ENCODE measurements at regions not wholly inside any gene's neighbourhood (a gene's known extent, or its start where the extent isn't known, plus 50 kb on each side); places are given as distances from the start of the nearest gene placed in this dataset.

DNA sequence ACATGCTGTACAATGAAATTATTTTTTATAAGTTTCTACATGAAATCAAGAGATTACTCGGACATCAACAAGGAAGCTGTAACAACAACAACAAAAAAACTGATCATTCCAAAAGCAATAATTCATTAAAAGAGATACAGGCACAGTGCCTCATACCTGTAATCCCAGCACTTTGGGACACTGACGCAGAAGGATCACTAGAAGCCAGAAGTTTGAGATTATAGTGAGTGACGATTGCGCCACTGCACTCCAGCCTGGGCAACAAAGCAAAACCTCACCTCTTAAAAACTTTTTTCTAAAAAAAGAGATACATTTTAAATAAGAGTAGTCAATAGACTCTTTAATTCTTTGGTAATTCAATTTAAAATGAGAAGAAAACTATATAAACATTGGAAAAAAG is 364.3 kb downstream of the TNS1 start:
- DNase-seq (ENCODE audit: low read depth, low spot score) = no peak

DNA sequence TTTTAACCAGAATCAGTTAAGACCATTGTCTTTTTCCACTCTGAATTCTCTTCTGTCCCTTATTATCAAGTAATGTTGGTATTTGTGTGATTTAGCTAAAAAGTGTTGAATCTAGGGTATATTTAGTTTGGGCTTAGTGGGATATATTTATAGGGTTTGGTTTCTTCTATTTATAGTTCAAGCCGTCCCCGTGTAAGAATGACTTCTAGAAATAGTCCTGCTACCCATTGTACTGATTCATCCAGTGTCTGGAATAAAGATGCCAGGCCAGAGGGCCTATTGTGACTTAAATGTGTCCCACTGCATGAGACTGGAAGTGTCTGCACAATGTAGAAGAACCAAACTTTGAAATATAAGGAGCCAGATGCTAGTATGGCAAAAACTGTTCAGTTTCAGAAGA is 364.8 kb downstream of the TNS1 start:
- H3K4me3 ChIP-seq (ENCODE audit: low read length) = no peak overlapping the region
- no peak for DNase-seq (ENCODE audit: low read depth, low spot score)

More for the DNA sequence above, 364.3 kb downstream of the TNS1 start:
- H3K4me3 ChIP-seq (ENCODE audit: low read length) = no peak overlapping the region

DNA sequence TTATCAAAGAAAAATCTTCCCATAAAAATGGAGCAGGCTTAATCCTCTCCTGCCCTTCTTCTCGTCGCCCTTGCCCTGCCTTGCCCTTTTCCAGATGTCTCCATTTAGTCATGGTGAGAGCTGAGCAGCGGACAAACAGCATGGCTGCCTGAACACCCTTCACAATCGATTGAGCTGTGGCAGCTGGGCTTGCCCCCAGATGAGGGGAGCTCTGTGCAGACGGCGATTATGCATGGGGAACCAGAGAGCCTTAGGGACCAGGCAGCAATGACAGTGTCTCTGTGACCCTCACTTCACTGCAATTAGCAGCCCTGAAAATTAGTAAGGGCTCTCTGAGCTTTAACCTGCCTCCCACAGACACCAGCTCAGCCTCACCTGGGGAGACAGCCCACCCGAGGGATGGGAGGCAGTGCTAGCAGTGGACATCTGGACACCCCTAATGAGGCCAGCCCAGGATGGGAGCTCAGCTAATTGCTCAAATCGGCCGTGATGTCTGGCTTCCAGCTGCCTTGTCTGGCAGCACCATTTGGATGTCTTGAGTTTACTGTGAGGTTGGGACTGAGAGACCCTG is 365.7 kb downstream of the TNS1 start:
- no peak overlapping the region for H3K4me3 ChIP-seq (ENCODE audit: low read length)

DNA sequence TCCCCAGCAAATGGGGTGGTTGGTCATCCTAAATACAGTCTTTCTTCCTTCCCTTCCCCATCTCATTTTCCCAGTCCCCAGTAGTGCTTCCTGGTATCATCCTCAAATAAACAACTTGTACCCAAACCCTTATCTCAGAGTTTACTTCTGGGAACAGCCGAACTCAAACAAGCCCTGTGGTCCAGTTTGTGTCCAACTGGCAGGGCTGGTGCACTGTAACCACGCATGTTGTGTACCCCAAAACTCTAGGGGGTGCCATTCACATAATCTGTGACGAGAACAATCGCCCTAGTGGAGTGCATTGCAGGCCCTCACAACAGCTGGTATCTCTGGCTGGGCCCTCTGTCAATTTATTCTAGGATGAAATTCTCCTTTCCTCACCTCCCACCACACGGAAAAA is 366.2 kb downstream of the TNS1 start:
- no peak overlapping the region for H3K4me3 ChIP-seq (ENCODE audit: low read length)
- no peak for DNase-seq (ENCODE audit: low read depth, low spot score)

More for the DNA sequence above, 365.7 kb downstream of the TNS1 start:
- DNase-seq (ENCODE audit: low read depth, low spot score) = no peak

DNA sequence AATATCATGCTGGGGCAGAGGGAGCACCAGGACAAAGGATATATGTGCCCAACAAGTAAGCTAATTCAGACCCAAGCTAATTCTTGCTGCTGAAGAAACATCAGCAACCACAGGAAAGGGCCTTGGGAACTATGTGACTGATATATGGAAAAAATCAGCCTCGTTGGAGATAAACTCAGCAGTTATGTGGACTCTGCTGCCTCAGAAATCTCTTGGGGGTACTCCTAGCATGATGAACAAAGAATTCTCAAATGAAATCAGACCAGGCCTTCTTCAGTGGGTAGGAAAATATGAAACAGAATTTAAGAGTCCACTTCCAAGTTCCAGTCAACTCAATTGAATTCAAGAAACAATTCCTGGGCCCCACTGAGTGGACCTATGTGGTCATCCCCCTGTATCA is 367.9 kb downstream of the TNS1 start:
- DNase-seq (ENCODE audit: low read depth, low spot score) = no peak
- no peak overlapping the region for H3K4me3 ChIP-seq (ENCODE audit: low read length)

DNA sequence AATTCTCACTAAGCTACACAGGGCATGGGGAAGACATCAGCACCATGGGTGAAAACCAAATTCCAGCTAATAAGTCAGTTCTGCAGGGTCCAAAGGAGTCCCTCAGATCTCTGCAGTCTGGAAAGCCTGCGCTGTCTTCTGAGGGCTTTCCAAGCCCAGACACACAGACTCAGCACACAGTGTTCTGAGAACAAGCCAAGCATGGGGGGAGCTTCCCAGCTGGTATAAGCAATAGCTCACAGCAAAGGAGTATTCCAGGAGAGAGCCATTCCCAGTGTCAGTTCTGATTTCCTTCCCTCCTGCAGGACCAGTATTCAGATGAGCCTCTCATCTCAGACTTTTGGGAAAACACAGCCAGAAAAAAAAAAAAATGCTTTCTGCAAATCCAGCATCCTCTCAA is 370.8 kb downstream of the TNS1 start:
- no peak for DNase-seq (ENCODE audit: low read depth, low spot score)
- no peak overlapping the region for H3K4me3 ChIP-seq (ENCODE audit: low read length)

DNA sequence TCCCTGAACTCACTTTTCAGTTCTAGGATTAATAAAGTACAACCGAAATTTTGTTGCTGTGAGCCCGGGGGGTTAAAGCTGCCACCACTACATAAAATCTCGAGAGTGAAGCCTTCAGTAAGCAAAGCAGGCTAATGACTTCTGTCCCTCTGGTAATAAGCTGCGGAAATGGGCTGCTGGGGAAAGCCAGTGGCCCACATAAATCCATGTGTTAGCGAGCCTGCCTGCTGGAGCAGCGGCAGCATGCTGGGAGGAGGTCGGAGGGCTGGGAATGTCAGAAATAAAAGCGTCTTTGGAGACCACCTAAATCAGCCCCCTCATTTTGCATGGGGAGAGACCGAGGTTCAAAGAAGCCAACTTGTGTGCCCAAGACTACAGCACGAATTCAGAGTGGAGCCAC is 371.7 kb downstream of the TNS1 start:
- no peak overlapping the region for H3K4me3 ChIP-seq (ENCODE audit: low read length)

DNA sequence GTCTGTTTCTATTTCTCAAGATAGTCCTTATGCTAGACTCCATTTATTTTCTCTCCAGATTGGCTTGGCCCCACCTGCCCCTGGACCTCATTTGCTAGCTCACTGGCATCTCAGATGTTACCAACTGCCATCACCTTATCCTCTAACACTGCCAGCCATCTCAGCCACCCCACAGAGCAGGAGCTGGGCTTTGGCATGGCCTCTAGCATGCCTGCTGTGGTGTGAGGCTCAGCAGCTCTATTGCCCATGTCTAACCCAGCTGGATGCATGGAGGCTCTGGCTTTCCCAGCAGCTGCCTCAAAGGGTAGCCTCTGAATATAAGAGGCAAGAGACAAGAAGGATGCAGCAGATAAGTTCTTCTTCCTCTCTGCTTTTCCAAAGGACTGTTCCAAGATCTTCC is 373.4 kb downstream of the TNS1 start:
- no peak overlapping the region for H3K4me3 ChIP-seq (ENCODE audit: low read length)
- DNase-seq (ENCODE audit: low read depth, low spot score) = no peak

More for the DNA sequence above, 371.7 kb downstream of the TNS1 start:
- no peak for DNase-seq (ENCODE audit: low read depth, low spot score)

DNA sequence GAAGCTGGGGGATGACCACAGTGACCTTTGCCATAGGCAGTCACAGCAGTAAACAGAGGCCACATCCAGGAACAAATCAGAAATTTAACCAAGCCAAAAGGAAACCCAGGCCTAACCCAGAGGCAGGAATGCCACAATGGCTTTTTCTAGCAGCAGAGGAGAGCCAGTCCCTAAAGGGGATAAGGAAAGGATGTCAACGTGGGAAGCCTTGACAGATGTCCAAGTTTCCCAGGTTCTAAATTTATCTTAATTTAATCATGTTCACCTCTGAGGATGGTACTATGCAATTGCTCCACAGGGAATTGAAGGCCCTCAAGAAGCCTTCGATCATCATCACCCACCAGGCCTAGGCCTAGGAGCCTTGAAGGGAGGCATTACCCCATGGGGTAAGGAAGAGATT is 374.7 kb downstream of the TNS1 start:
- no peak overlapping the region for H3K4me3 ChIP-seq (ENCODE audit: low read length)
- no peak for DNase-seq (ENCODE audit: low read depth, low spot score)

DNA sequence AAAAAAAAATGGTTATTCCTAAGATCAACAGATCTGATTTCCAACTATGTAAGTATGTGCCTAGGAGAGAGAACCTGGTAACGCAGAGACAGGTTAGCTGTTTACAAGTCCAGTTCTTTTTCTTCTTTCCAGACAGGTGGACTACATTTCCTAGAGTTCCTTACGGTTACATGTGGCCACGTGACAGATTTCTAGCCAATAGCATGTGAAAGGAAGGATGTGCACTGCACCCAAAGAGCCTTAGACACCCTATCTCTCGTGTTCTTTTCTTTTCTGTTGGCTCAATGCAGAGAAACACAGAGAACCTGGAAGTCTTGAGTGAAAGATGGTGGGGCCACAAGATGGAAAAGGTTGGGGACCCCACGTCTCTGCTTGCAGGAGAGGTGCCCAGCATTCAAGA is 375.9 kb downstream of the TNS1 start:
- DNase-seq (ENCODE audit: low read depth, low spot score) = no peak
- no peak overlapping the region for H3K4me3 ChIP-seq (ENCODE audit: low read length)

DNA sequence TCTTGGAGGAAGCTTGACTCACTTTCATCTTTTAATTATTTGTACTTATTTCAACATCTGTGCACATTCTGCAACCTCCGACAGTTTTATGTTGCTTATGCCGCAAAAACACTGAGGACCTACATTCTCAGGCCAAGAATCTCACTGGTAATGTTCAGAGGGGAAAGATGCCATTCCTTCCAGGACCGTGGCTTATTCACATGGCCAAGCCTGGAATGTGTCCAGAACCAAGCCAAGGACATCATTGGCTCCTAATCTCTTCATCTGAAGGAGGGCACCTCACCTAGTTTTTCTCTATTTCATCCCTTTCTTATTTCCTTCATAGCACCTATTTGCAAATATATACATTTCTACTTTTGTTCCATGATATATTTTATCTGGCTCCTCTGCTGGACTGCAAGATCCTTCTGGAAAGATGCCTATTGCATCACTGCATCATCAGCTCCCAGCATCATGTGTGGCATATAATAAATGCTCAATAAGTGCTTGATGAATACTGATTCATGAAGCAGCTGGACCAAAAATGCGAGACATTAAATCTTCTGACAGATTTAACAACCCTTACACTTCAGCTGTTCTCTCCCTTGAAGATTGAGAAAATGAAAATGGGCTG is 377.1 kb downstream of the TNS1 start:
- no peak for DNase-seq (ENCODE audit: low read depth, low spot score)
- H3K4me3 ChIP-seq (ENCODE audit: low read length) = no peak overlapping the region

DNA sequence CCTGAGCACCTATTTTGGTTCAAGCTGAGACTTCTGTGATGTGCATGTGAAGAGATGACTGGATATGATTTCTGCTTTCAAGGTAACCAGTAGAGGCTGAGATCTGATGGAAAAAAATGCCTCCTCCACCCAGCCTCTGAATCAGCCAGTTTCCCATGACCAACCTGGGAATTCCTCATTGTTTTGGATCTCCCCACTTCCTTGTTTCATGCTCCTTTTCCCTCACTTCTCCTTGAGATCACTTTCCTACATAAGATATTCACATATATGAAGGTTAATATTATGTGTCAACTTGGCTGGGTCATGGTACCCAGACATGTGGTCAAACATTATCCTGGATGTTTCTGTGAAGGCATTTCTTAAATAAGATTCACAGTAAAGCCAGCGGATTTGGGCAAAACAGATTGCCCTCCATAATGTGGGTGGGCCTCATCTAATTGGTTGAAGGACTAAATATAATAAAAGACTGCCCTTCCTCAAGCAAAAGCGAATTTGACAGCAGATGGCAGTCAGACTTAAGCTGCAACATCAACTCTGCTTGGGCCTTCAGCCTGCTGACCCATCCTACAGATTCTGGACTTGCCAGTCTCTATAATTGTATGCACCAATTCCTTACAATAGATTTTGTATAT is 379.4 kb downstream of the TNS1 start:
- DNase-seq (ENCODE audit: low read depth, low spot score) = no peak
- H3K4me3 ChIP-seq (ENCODE audit: low read length) = no peak overlapping the region

DNA sequence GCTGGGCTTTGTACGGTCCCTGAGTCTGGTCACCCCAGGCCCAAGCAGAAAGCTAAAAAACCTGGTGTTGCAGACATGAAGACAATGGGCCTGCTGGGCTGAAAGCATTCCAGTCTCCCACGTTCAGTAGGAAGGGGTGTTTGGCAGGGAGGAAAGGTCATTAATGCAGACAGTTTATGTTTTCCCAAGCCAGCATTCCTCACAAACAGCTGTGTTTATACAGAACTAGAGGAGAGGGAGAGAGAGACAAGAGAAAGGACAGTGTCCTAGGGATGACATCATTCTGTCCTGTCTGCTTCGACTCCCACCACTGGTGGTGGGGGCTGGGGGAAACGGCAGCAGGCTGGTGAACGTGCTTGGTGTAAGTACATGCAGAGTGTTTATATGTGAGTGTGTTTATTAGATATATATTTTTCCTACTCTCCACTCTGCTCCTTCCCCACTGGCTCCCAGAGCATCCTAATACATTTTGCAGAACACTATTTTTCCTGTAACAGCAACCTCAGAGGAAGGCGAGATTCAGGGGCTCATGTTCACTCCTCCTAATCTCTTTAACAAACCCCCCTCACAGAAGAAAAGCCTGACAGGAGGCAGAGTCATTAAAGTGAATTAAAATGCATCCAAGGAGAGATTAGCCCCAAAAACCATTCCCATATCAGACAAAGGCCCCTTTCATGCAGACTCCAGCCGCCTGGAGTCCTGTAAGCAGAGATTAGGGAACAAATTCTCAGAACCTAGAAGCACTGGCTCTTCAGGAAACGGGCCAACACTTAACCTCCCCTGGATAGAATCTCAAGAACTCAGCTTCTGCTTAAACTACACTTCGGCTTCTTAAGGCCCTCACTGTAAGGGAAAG is 380.4 kb downstream of the TNS1 start:
- DNase-seq (ENCODE audit: low read depth, low spot score) = no peak
- no peak overlapping the region for H3K4me3 ChIP-seq (ENCODE audit: low read length)

DNA sequence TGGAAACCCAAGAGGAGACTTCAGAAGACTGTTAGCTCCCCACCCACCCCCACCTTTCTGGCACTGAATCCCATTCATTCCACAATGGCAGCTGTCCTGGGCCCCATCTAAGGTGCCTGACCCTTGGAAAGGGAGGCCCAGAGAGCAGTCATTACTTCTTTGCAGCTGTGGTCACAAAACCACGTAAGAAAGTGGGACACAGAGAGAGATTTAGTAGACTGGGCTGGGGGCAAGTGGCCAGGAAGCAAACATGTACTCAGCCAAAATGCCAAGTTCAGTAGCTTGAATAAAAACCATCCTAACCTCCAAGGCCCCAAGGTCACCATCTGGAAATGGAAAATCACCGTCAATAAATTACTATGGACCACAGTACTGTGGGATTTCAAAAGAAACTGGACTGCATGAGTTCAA is 381.4 kb downstream of the TNS1 start:
- no peak for DNase-seq (ENCODE audit: low read depth, low spot score)
- no peak overlapping the region for H3K4me3 ChIP-seq (ENCODE audit: low read length)

DNA sequence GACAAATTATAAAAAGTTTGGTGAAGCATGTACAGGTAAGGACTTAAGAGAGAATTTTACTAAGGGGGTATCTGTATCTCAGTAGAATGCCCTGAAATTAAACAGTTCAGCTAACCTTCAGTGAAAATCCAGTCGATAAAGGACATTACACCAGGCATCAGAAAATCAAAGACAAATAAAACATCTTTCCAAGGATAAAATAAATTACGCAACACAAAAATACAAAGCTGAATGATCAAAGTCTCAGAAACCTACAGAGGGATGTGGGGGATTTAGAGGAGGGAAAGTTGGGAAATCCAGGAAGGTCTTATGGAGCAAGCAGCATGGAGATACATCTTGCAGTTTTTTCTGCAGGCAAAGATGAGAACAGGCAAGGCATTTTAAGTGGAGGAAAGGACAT is 384.1 kb downstream of the TNS1 start:
- no peak for DNase-seq (ENCODE audit: low read depth, low spot score)
- no peak overlapping the region for H3K4me3 ChIP-seq (ENCODE audit: low read length)

DNA sequence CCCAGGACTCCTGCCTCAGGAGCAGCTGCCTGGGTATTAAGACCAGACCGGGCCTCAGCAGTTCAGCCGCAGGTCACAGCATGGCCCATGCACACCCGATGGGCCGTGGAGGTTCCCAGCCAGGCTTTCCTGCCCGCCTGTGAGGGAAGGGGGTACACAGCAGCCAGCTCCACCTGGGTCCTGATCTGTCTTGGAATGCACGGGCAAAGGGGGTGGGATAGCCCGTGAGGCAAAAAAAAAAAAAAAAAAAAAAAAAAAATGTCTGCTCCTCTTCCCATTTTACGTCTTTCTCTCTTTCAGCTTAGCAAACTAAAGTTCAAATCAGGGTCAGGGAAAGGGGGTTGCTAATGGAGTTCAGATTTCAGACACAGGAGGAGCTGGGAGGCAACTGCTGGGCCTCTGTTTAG is 385.2 kb downstream of the TNS1 start:
- H3K4me3 ChIP-seq (ENCODE audit: low read length) = no peak overlapping the region
- DNase-seq (ENCODE audit: low read depth, low spot score) = no peak

DNA sequence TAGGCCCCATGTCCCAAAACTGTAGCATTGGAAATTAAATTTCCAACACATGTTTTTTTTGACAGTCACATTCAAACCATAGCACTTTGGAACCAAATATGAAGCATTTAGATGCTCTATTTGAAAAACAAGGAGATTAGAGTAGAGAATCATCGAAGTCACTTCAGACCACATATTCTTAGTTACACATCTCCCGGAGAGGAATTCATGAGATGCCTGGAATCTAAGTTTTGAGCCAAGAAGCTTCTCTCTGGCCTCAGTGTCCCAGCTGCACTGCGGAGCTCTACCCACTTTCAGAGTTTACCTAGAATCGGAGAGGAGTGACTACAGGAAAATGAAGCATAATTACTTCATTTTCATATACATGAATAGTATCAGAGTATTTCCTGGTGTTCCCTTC is 385.9 kb downstream of the TNS1 start:
- H3K4me3 ChIP-seq (ENCODE audit: low read length) = no peak overlapping the region
- no peak for DNase-seq (ENCODE audit: low read depth, low spot score)

DNA sequence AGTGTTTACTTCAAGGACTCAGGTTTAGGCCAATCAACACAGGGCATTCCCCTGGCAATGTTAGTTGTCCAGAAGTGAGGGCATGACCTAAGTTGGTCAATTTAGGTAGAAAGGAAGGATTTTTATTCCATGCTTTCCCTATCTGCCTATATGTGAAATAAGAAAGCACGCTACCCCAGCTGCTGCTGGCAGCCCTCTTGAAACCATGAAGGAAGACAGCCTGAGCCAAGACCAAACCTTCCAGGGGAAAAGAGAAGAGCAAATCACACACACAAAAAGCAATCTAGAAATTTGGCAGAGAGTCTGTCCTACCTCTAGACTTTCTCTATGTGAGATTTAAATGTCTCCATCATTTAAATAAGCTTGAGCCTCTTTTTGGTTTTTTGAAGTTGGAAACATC is 387.6 kb downstream of the TNS1 start:
- DNase-seq (ENCODE audit: low read depth, low spot score) = no peak
- no peak overlapping the region for H3K4me3 ChIP-seq (ENCODE audit: low read length)

DNA sequence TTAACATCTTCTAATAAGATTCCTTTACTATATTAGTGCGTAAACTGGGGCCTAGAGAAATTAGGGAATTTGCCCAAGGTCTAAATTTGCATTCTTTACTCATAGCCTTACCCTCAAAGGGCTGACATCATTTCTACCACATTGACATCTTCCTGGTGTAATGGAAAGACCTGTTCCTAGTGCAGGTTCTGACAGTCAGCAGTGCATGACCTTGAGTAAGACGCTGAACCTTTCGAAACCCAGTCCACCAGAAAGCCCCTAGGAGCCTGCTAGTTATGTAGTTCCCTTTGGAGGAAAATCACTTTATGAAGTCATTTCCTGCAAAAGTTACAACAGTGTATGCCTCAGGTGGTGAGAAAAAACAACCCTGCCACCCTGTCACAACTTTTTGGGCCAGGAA is 388.3 kb downstream of the TNS1 start:
- H3K4me3 ChIP-seq (ENCODE audit: low read length) = no peak overlapping the region
- no peak for DNase-seq (ENCODE audit: low read depth, low spot score)

DNA sequence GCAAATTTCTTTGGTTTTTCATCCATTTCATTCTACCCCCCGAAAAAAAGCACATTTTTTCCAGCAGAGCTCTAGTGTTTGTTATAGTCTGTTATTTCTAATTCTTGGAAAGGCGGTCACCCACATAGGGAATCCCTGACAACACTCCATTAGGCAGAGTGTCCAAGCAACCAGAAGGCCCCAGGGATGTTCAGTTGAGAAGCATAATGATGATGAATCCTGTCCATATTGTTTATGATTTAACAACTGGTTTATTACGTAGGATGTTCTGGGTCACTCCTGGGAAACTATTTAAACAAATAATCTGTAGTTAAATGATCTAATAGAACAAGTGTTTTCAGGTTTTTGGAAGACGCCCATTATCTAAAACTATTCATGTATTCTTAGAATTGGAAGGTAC is 388.7 kb downstream of the TNS1 start:
- H3K4me3 ChIP-seq (ENCODE audit: low read length) = no peak overlapping the region

More for the DNA sequence above, 388.7 kb downstream of the TNS1 start:
- no peak for DNase-seq (ENCODE audit: low read depth, low spot score)

Data from Jurkat, Clone E6-1 (cell line).